WTC11 (cell line): ENCODE measurements at regions not wholly inside any gene's neighbourhood (a gene's known extent, or its start where the extent isn't known, plus 50 kb on each side); places are given as distances from the start of the nearest gene placed in this dataset.

Experiments used
- ATAC-seq: fragments of 200-7000 bp; cut with Tn5 transposase; 2 replicates; pipeline ENCODE4 v1.10.0; 2021; ENCODE audit warnings: mild to moderate bottlenecking, moderate library complexity
- CTCF ChIA-PET: fragments of 300-600 bp; sonication (Branson Sonifier 250); formaldehyde crosslinking; loops from one replicate; lab custom pipeline; 2021; ENCODE audit warnings: antibody characterized with exemption; lab: Charles Lee
- POLR2A ChIA-PET: fragments of 350-600 bp; sonication (Branson Sonifier 250); formaldehyde crosslinking; loops from one replicate; lab custom pipeline; 2021; ENCODE audit warnings: antibody characterized with exemption; lab: Charles Lee
- DNase-seq: peaks from one replicate; pipeline ENCODE4 v3.0.0; 2021; ENCODE audit warnings: low spot score
- H3K27ac Mint-ChIP-seq: 2 replicates; pipeline ENCODE4 v1.8.0; 2021; ENCODE audit warnings: mixed read lengths
- H3K27me3 Mint-ChIP-seq: 2 replicates; pipeline ENCODE4 v1.8.0; 2021; ENCODE audit warnings: low read depth, mild to moderate bottlenecking, moderate library complexity, mixed read lengths
- H3K36me3 Mint-ChIP-seq: 2 replicates; pipeline ENCODE4 v1.8.0; 2021; ENCODE audit warnings: mixed read lengths
- H3K4me1 Mint-ChIP-seq: 2 replicates; pipeline ENCODE4 v1.8.0; 2022; ENCODE audit warnings: mixed read lengths
- H3K4me3 Mint-ChIP-seq: 2 replicates; pipeline ENCODE4 v1.8.0; 2021; ENCODE audit warnings: mild to moderate bottlenecking, moderate library complexity, mixed read lengths
- H3K9me3 Mint-ChIP-seq: 2 replicates; pipeline ENCODE4 v1.8.0; 2021; ENCODE audit warnings: mixed read lengths
- AR ChIP-seq: fragments of 250-450 bp; sonication (Bioruptor Pico); IDR thresholded peaks from 2 replicates; pipeline ENCODE4 v1.9.0; 2021; ENCODE audit warnings: mild to moderate bottlenecking
- CREM ChIP-seq: sonication (generic); formaldehyde crosslinking; IDR thresholded peaks from 2 replicates; pipeline ENCODE4 v1.8.1; 2022; ENCODE audit warnings: mild to moderate bottlenecking, missing genetic modification reagents, moderate library complexity
- ELF4 ChIP-seq: sonication (generic); formaldehyde crosslinking; IDR thresholded peaks from 2 replicates; pipeline ENCODE4 v1.8.1; 2022; ENCODE audit warnings: low read depth, mild to moderate bottlenecking, moderate library complexity, missing genetic modification reagents
- FOXK1 ChIP-seq: sonication (generic); formaldehyde crosslinking; IDR thresholded peaks from 2 replicates; pipeline ENCODE4 v1.8.0; 2022; ENCODE audit warnings: mild to moderate bottlenecking, moderate library complexity, missing genetic modification reagents
- JAZF1 ChIP-seq: fragments of 250-450 bp; sonication (Bioruptor Pico); IDR thresholded peaks from 2 replicates; pipeline ENCODE4 v1.9.0; 2021; ENCODE audit warnings: moderate library complexity, mild to moderate bottlenecking, inconsistent platforms
- MYBL2 ChIP-seq: sonication (generic); formaldehyde crosslinking; IDR thresholded peaks from 2 replicates; pipeline ENCODE4 v1.8.1; 2023; ENCODE audit warnings: mild to moderate bottlenecking, moderate library complexity, missing genetic modification reagents
- NFYB ChIP-seq: sonication (generic); formaldehyde crosslinking; conservative IDR thresholded peaks from 2 replicates; pipeline ENCODE4 v1.8.0; 2022; ENCODE audit warnings: low read depth, missing genetic modification reagents
- NR1H2 ChIP-seq: sonication (generic); formaldehyde crosslinking; IDR thresholded peaks from 2 replicates; pipeline ENCODE4 v1.9.0; 2021; ENCODE audit warnings: mild to moderate bottlenecking, moderate library complexity, missing genetic modification reagents
- PRRX2 ChIP-seq: fragments of 250-450 bp; sonication (Bioruptor Pico); IDR thresholded peaks from 2 replicates; pipeline ENCODE4 v1.8.0; 2021; ENCODE audit warnings: mild to moderate bottlenecking
- RORB ChIP-seq: fragments of 250-450 bp; sonication (Bioruptor Pico); IDR thresholded peaks from 2 replicates; pipeline ENCODE4 v1.9.0; 2021; ENCODE audit warnings: mild to moderate bottlenecking
- SOX15 ChIP-seq: fragments of 250-450 bp; sonication (Bioruptor Pico); IDR thresholded peaks from 2 replicates; pipeline ENCODE4 v1.9.0; 2021; ENCODE audit warnings: mild to moderate bottlenecking
- STAT6 ChIP-seq: sonication (generic); formaldehyde crosslinking; conservative IDR thresholded peaks from 2 replicates; pipeline ENCODE4 v1.8.1; 2023; ENCODE audit warnings: mild to moderate bottlenecking, low read depth, missing genetic modification reagents, moderate library complexity
- USF1 ChIP-seq: sonication (generic); formaldehyde crosslinking; IDR thresholded peaks from 2 replicates; pipeline ENCODE4 v1.8.0; 2022; ENCODE audit warnings: mild to moderate bottlenecking, missing genetic modification reagents
- ZNF121 ChIP-seq: sonication (generic); formaldehyde crosslinking; IDR thresholded peaks from 2 replicates; pipeline ENCODE4 v1.8.0; 2023; ENCODE audit warnings: missing genetic modification reagents
- ZNF219 ChIP-seq: sonication (generic); formaldehyde crosslinking; IDR thresholded peaks from 2 replicates; pipeline ENCODE4 v1.8.0; 2023; ENCODE audit warnings: missing genetic modification reagents, mild to moderate bottlenecking, borderline replicate concordance
- ZNF232 ChIP-seq: sonication (generic); formaldehyde crosslinking; IDR thresholded peaks from 2 replicates; pipeline ENCODE4 v1.8.0; 2022; ENCODE audit warnings: mild to moderate bottlenecking, missing genetic modification reagents
- ZNF281 ChIP-seq: sonication (generic); formaldehyde crosslinking; IDR thresholded peaks from 2 replicates; pipeline ENCODE4 v1.8.0; 2023; ENCODE audit warnings: mild to moderate bottlenecking, missing genetic modification reagents
- ZNF423 ChIP-seq: fragments of 250-450 bp; sonication (Bioruptor Pico); IDR thresholded peaks from 2 replicates; pipeline ENCODE4 v2.1.2; 2022; ENCODE audit warnings: mild to moderate bottlenecking, moderate library complexity
- ZSCAN18 ChIP-seq: fragments of 250-450 bp; sonication (Bioruptor Pico); IDR thresholded peaks from 2 replicates; pipeline ENCODE4 v2.1.2; 2022; ENCODE audit warnings: mild to moderate bottlenecking, moderate library complexity

- TF ChIP-seq ZNF281 (no peak), STAT6 (no peak), RORB (CRISPR knock-in tag) (no peak), MYBL2 (CRISPR knock-in tag) (no peak)
Measured at GRCh38 chr5:29230591-29230990, 1962.9 kb upstream of the CDH6 start (continued).

GRCh38 chr5:29229461-29229860 lies 1964.0 kb upstream of the CDH6 start:
- CTCF ChIA-PET = no interaction called here
- H3K9me3 Mint-ChIP-seq = peaks cover 8% of the 10 kb centered on the region; the same call in 1 of the 2 replicates
- H3K27ac Mint-ChIP-seq = no peak overlapping the region
- H3K4me1 Mint-ChIP-seq = no peaks in the 10 kb centered on the region
- TF ChIP-seq ZNF232 (CRISPR knock-in tag) = no peak
- no peak for TF ChIP-seq NR1H2
- TF ChIP-seq ZNF219 (CRISPR knock-in tag) = no peak
- no peak for TF ChIP-seq CREM (CRISPR knock-in tag)
- TF ChIP-seq FOXK1 (CRISPR knock-in tag) = no peak
- TF ChIP-seq NFYB = no peak
- TF ChIP-seq USF1 (CRISPR knock-in tag) = no peak
- TF ChIP-seq ZNF281 = no peak
- no peak for TF ChIP-seq AR (CRISPR knock-in tag)
- TF ChIP-seq ZNF121 (CRISPR knock-in tag) = no peak
- TF ChIP-seq ELF4 (CRISPR knock-in tag) = no peak
- no peak for TF ChIP-seq STAT6
- TF ChIP-seq ZNF423 (CRISPR knock-in tag) = no peak
- no peak for TF ChIP-seq SOX15 (CRISPR knock-in tag)
- no peak for TF ChIP-seq PRRX2
- TF ChIP-seq ZSCAN18 = no peak
- TF ChIP-seq JAZF1 (CRISPR knock-in tag) = no peak
- TF ChIP-seq, all 79 proteins: peak for 0
- POLR2A ChIA-PET = no interaction called here
- Mint-ChIP-seq H3K36me3 (peaks cover 1% of the 10 kb centered on the region; the same call in 1 of the 2 replicates), H3K4me3 (no peak overlapping the region), H3K27me3 (no peaks in the 10 kb centered on the region)
- no peak for ATAC-seq
- no peak for DNase-seq
